GM18499 (cell line): ENCODE measurements at regions not wholly inside any gene's neighbourhood (a gene's known extent, or its start where the extent isn't known, plus 50 kb on each side); places are given as distances from the start of the nearest gene placed in this dataset.
"Not testable (repeated sequence)": the region's sequence is repeated elsewhere in the genome, so short reads cannot be mapped to it uniquely, and the experiment has no call there.

Experiments
- ATAC-seq: cut with Tn5 transposase; IDR thresholded peaks from one replicate; pipeline ENCODE4 v1.9.1; 2021; ENCODE audit warnings: moderate number of reproducible peaks; ENCODE audit not compliant: insufficient read depth, unreplicated experiment

DNA sequence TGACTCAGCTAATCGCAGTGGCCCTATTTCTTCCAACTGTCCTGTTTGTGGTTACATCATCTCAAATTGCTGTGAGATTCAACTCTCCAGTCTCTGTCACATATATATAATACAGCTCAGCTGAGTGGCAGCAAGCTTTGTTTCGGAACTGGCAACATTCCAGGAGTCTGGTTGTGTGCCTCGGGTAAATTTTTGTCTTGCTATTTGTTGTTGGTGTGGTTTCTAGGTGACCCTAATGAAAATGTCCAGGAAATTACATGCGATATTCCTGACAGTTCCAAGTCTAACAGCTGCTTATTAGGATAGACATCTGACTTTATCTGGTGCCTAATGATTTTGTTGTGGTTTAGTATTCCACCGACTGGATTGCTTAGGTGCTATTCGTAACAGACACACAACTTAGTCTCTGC lies 581.8 kb downstream of the CD109 start:
- no peak for ATAC-seq

DNA sequence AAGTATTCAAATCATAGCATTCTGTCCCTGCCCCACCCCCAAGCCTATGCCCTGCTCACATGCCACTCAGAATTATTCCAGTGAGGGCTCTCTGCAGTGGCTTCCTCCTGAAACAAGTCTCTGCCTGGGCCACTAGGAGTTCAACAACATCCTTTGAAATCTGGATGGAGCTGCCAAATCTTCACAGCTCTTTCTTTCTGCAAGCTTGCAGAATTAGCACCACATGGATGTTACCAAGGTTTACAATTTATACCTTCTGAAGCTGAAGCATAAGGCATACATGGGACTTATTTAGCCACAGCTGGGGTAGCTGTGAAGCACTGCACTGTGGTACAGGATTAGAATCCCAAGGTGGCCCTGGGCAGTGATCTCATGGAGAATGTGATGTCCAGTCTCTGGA lies 577.5 kb downstream of the CD109 start:
- no peak for ATAC-seq

GRCh38 chr6:74269600-74269858 lies 573.5 kb downstream of the CD109 start:
- no peak for ATAC-seq

- ATAC-seq = no peak
These were observed 573.0 kb downstream of the CD109 start for GRCh38 chr6:74268815-74269599.

DNA sequence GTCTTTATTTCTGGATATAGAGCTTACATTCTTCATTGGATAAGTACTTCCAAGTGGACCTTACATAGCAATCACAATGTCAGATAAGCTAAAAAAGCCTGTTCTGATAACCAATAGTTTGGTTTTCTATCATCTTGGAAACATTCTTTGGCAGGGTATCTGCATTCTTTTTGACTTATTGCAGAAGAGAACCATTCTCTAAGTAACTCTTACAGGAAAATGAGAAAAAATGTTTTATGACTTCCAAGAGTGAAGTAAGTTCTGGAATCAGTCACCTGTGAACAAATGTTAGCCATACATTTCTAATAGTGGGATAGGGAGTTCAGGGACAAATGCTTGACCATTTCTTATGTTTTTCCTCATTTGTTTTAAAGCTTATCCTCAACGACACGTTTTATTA lies 564.0 kb downstream of the CD109 start:
- no peak for ATAC-seq

DNA sequence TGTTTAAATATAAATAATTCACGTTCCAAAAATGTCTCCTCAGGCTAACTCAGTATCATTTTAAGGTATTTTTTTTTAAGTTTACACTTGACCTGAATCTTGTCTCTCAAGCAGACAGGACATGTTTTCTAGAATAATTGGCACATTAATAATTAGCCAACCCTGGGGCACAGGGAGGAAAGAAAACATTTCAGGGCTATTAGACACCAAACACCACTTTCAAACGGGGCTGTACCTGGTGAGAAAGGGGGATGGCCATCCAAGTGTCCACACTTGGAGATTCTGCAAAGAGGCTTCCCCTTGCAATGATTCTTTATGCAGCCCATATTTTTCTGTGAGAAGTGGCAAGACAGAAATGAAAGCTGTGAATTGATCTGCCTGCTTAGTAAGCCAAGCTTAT lies 560.8 kb downstream of the CD109 start:
- ATAC-seq = no peak

GRCh38 chr6:74256381-74256780 lies 560.4 kb downstream of the CD109 start:
- no peak for ATAC-seq

DNA sequence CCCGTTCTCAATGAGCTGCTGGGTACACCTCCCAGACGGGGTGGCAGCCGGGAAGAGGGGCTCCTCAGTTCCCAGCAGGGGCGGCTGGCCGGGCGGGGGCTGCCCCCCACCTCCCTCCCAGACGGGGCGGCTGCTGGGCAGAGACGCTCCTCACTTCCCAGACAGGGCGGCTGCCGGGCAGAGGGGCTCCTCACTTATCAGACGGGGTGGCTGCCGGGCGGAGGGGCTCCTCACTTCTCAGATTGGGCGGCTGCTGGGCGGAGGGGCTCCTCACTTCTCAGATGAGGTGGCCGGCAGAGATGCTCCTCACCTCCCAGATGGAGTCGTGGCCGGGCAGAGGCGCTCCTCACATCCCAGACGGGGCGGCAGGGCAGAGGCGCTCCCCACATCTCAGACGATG lies 559.0 kb downstream of the CD109 start:
- ATAC-seq = not testable (repeated sequence)

DNA sequence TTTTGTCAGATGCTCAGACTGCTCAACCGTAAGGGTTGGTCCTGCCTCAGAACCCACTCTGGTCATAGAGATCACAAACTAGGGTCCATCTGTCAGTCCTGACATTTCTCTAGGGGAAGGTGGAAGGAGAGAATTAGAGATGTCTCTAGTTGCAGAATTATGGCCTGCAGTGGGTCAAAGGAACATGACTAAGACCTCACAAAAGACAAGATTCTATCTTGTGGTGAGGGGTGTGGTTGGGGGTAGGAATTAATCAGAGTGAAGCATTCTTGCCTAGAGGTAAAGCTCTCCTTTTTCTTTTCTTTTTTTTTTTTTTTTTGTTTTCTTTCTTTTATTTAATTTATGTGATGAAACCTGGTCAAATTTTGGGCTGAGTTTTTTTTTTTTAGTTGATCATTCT lies 558.1 kb downstream of the CD109 start:
- not testable (repeated sequence) for ATAC-seq

DNA sequence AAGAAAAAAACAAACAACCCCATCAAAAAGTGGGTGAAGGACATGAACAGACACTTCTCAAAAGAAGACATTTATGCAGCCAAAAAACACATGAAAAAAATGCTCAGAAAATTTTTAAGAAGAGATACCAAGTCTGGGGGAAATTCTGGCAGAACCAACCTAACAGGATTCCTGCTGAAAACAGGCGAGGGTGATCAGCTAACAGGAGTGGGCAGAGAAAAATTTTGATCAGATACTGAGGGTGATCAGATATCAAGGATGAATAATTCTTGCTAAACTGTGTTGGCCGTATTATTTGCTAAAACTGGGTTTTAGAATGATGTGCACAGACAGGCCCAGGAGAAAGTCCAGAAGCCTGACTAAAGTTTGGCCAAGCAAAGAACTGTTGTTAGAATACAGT lies 557.3 kb downstream of the CD109 start:
- no peak for ATAC-seq

GRCh38 chr6:74250161-74250818 lies 554.3 kb downstream of the CD109 start:
- no peak for ATAC-seq

GRCh38 chr6:74249658-74250057 lies 553.7 kb downstream of the CD109 start:
- ATAC-seq = no peak

GRCh38 chr6:74248966-74249365 lies 553.0 kb downstream of the CD109 start:
- no peak for ATAC-seq

GRCh38 chr6:74222768-74223333 lies 526.8 kb downstream of the CD109 start:
- no peak for ATAC-seq

- ATAC-seq = no peak
These were observed 518.0 kb downstream of the CD109 start for GRCh38 chr6:74213995-74214394.

DNA sequence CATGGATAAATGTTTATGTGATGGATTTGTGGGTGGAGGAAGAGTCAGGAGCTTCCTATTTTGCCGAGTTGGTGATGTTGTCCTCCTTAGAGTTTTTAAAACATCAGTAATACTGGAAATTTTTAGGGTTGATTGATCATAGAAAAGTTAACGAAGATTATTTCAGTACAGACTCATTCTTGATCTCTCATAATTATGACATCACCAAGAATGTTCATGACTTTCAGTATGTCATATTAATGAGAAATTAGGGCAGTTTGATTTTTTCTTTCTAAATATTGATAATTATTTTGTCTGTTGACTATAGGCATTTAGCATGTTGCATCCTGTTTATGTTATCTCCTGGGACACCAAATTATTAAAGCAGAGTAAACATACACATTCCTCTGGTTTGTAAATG lies 512.2 kb downstream of the CD109 start:
- ATAC-seq = no peak

DNA sequence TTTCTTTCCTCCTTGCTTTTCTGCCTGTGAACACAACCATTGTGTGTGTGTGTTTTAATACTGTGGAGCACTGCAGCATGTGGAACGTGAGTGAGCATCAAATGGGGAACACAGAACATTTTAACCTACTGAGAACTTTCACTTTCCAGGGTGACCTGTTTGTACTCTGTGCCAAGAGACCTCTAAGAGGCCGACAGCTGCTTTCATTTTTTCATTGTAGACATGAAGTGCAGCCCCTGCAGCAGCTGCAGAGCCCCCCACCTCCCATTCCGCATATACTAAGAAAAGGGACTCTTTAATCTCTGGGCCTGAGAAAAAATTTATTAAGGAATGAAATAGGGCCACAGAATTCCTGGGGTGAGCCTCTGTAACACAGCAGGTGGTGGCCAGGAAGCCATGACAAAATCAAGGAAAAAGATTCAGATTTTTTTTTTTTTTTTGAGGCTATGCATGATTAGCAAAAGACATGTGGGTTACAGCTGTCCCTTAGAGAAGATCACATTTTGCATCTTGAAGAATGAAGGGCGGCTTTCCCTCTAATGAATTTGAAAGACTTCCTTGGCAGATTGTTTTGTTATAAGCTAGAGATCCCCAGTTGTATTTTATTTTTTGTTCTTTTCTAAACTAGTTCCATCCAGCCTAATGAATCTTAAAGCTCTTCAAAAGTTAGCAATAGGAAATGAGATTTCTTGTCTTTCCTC lies 503.4 kb downstream of the CD109 start:
- no peak for ATAC-seq

GRCh38 chr6:74197310-74197709 lies 501.3 kb downstream of the CD109 start:
- ATAC-seq = no peak

- no peak for ATAC-seq
These were observed 491.8 kb downstream of the CD109 start for GRCh38 chr6:74187811-74188210.

- no peak for ATAC-seq
These were observed 487.0 kb downstream of the CD109 start for GRCh38 chr6:74182992-74183391.

- no peak for ATAC-seq
These were observed 485.5 kb downstream of the CD109 start for GRCh38 chr6:74181471-74181870.
